Parathyroid adenoma (tissue), 2 donors: ENCODE measurements at regions not wholly inside any gene's neighbourhood (a gene's known extent, or its start where the extent isn't known, plus 50 kb on each side); places are given as distances from the start of the nearest gene placed in this dataset.

Source experiments
- H2AFZ ChIP-seq: fragments of 300-600 bp; sonication (generic); one replicate; pipeline ENCODE4 v1.7.0; 2017; ENCODE audit warnings: antibody characterized with exemption, mild to moderate bottlenecking
- H3K27ac ChIP-seq: fragments of 300-600 bp; sonication (generic); one replicate; pipeline ENCODE4 v1.7.0; 2017
- H3K27me3 ChIP-seq: fragments of 300-600 bp; sonication (generic); one replicate; pipeline ENCODE4 v1.7.0; 2017; ENCODE audit warnings: low read length; ENCODE audit not compliant: control insufficient read depth, insufficient read depth
- H3K36me3 ChIP-seq: fragments of 300-600 bp; sonication (generic); one replicate; pipeline ENCODE4 v1.7.0; 2017; ENCODE audit warnings: low read length; ENCODE audit not compliant: control insufficient read depth, insufficient read depth
- H3K4me1 ChIP-seq: fragments of 300-600 bp; sonication (generic); one replicate; pipeline ENCODE4 v1.7.0; 2017; ENCODE audit warnings: control low read depth
- H3K4me2 ChIP-seq: fragments of 300-600 bp; sonication (generic); one replicate; pipeline ENCODE4 v1.7.0; 2017; ENCODE audit warnings: low read length
- H3K4me3 ChIP-seq: fragments of 300-600 bp; sonication (generic); one replicate; pipeline ENCODE4 v1.7.0; 2017; ENCODE audit warnings: low read depth, low read length
- H3K79me2 ChIP-seq: fragments of 300-600 bp; sonication (generic); one replicate; pipeline ENCODE4 v1.7.0; 2017; ENCODE audit warnings: control low read depth
- H3K9ac ChIP-seq: fragments of 300-600 bp; sonication (generic); one replicate; pipeline ENCODE4 v1.7.0; 2017; ENCODE audit warnings: mild to moderate bottlenecking
- H3K9me3 ChIP-seq: fragments of 300-600 bp; sonication (generic); one replicate; pipeline ENCODE4 v1.7.0; 2017; ENCODE audit warnings: low read length; ENCODE audit not compliant: control insufficient read depth
- TF ChIP-seq, protein P1 (sequence below): fragments of 300-600 bp; sonication (generic); IDR thresholded peaks from one replicate; pipeline ENCODE4 v1.7.0; 2017; ENCODE audit warnings: antibody characterized with exemption, mild to moderate bottlenecking
- donor health status: primary hyperparathyroidism.

DNA sequence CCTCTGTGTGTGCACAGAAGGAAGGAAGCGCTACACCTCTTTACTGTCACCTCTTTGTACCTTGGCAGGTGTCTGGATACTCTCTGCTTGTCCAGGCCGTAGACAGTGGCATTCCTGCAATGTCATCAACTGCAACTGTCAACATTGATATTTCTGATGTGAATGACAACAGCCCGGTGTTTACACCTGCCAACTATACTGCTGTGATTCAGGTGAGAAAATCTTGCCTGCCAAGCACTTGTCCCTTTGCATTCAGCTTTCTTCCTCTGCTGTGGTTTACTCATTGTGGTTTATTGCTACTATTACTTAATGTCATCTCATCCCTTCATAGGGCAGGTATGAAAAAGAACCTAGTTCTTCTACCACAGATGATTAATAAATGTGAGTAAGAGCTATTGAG is 131.9 kb upstream of the MTNR1B start:
- TF ChIP-seq, protein P1, sequence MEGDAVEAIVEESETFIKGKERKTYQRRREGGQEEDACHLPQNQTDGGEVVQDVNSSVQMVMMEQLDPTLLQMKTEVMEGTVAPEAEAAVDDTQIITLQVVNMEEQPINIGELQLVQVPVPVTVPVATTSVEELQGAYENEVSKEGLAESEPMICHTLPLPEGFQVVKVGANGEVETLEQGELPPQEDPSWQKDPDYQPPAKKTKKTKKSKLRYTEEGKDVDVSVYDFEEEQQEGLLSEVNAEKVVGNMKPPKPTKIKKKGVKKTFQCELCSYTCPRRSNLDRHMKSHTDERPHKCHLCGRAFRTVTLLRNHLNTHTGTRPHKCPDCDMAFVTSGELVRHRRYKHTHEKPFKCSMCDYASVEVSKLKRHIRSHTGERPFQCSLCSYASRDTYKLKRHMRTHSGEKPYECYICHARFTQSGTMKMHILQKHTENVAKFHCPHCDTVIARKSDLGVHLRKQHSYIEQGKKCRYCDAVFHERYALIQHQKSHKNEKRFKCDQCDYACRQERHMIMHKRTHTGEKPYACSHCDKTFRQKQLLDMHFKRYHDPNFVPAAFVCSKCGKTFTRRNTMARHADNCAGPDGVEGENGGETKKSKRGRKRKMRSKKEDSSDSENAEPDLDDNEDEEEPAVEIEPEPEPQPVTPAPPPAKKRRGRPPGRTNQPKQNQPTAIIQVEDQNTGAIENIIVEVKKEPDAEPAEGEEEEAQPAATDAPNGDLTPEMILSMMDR, result no peak
- Histone ChIP-seq H3K27me3 (no peaks in the 10 kb centered on the region), H3K4me2 (no peak overlapping the region), H3K9me3 (no peaks in the 10 kb centered on the region), H2AFZ (no peak overlapping the region), H3K36me3 (no peaks in the 10 kb centered on the region), H3K9ac (no peak overlapping the region), H3K79me2 (no peaks in the 10 kb centered on the region), H3K4me3 (no peak overlapping the region), H3K27ac (no peak overlapping the region), H3K4me1 (peaks cover 4% of the 10 kb centered on the region)

DNA sequence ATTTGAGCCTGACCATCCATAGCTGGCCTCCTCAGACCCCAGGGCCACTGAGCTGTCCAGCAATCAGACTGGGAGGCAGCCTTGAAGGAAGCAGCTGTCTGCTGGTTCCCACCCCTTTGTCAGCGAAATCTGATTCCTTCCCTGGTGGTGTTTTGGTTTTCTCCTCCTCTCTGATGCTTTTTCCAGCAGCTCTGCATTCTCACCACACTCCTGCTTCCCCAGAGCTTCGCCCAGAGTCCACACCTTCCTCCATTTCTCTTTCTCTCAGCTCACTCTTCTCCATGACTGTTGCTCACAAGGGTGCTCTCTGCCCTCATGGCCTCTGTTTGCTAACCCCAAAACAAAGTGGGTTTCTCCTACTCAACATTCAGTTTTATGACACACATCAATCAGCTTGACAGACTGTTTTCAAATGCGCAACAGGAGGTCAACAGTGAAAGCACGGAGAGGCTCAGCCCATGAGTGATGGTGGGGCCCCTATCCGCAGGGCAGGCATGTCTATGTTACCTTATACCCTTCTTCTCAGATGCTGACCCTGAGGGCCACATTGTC is 130.6 kb upstream of the MTNR1B start:
- H3K4me1 ChIP-seq, result peaks cover 4% of the 10 kb centered on the region
- H3K36me3 ChIP-seq, result no peaks in the 10 kb centered on the region
- no peaks in the 10 kb centered on the region for H3K79me2 ChIP-seq
- TF ChIP-seq, protein P1, result no peak
- H3K4me2 ChIP-seq, result no peak overlapping the region
- no peaks in the 10 kb centered on the region for H3K9me3 ChIP-seq
- no peak overlapping the region for H3K27ac ChIP-seq
- H2AFZ ChIP-seq, result peak overlapping the region; percentile 58
- no peak overlapping the region for H3K9ac ChIP-seq
- no peak overlapping the region for H3K4me3 ChIP-seq
- no peaks in the 10 kb centered on the region for H3K27me3 ChIP-seq

DNA sequence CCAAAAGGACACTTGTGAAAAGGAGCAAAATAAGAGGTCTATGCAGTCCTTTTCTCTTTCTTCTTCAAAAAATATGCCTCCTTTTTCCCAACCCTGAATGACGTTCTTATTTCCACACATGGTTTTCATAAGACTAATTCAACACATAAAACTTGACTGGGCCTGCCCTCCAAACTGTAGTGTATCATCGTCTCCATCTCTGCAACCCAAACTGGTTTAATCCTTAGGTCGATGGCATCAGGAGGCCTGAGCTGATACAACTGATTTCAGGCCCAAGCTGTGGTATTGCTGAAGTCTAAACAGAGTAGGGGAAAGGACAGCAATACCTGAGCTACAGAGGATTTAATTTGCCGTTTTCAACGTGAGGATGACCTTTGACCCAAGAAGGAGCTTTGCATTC is 130.0 kb upstream of the MTNR1B start:
- Histone ChIP-seq H3K79me2 (no peaks in the 10 kb centered on the region), H3K27ac (no peak overlapping the region), H3K9me3 (no peaks in the 10 kb centered on the region), H3K36me3 (no peaks in the 10 kb centered on the region), H3K27me3 (no peaks in the 10 kb centered on the region), H3K4me2 (no peak overlapping the region), H2AFZ (no peak overlapping the region), H3K4me3 (no peak overlapping the region), H3K4me1 (peaks cover 4% of the 10 kb centered on the region), H3K9ac (no peak overlapping the region)
- TF ChIP-seq, protein P1, result no peak

DNA sequence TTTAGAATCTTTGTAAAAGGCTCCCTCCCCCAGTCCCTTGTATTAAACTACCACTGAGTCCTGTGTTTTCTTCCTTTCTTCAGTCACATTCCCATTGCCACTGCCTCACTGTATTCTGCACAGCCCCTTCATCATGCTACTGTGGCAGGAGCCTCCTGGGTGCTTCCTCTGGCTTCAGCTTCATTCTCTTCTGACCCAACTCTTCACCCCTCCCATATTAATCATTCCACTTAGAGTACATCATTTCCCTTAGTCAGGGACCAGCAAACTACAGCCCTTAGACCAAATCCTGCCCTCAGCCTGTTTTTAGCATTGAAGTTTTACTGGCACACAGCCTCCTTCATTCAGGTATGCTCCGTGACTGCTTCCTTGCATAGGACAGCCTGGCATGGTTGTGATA is 127.7 kb upstream of the MTNR1B start:
- no peak overlapping the region for H3K27ac ChIP-seq
- no peaks in the 10 kb centered on the region for H3K36me3 ChIP-seq
- H3K9ac ChIP-seq, result no peak overlapping the region
- TF ChIP-seq, protein P1, result no peak
- H3K9me3 ChIP-seq, result no peaks in the 10 kb centered on the region
- no peak overlapping the region for H2AFZ ChIP-seq
- H3K79me2 ChIP-seq, result no peaks in the 10 kb centered on the region
- H3K27me3 ChIP-seq, result no peaks in the 10 kb centered on the region
- H3K4me3 ChIP-seq, result no peak overlapping the region
- peaks cover 4% of the 10 kb centered on the region for H3K4me1 ChIP-seq
- H3K4me2 ChIP-seq, result no peak overlapping the region

DNA sequence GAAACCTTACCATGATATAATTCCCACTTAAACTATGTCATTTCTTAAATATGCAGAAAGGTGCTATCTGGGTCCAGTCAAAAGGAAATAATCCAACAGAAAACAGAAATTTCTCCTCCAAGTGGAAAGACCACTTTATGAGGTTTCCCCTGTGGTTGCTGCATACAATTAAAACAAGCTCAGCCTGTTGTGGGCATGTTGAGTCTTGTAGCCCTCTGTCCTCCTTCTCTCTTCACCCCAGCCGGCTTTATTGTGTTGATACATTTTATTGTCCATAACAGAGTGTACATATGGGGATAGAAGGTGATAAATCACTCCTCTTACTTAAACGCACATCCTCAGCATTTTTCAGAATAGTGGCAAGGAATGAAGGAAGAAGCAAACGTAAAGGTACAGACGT is 126.0 kb upstream of the MTNR1B start:
- Histone ChIP-seq H3K36me3 (no peaks in the 10 kb centered on the region), H3K4me3 (no peak overlapping the region), H3K4me1 (no peaks in the 10 kb centered on the region), H3K4me2 (no peak overlapping the region), H3K27me3 (no peaks in the 10 kb centered on the region), H3K27ac (no peak overlapping the region), H3K9me3 (no peaks in the 10 kb centered on the region), H3K79me2 (no peaks in the 10 kb centered on the region), H2AFZ (no peak overlapping the region), H3K9ac (no peak overlapping the region)
- TF ChIP-seq, protein P1, result no peak
